PC-9 (cell line): ENCODE measurements at regions not wholly inside any gene's neighbourhood (a gene's known extent, or its start where the extent isn't known, plus 50 kb on each side); places are given as distances from the start of the nearest gene placed in this dataset.

Experiments used
- CTCF ChIP-seq: fragments of 200-600 bp; sonication (generic); conservative IDR thresholded peaks from 2 replicates; pipeline ENCODE4 v1.6.1; 2017; ENCODE audit warnings: mixed run types, antibody characterized with exemption, mild to moderate bottlenecking, moderate library complexity
- EZH2 ChIP-seq: fragments of 200-600 bp; sonication (generic); IDR thresholded peaks from 2 replicates; pipeline ENCODE4 v1.8.0; 2017; ENCODE audit warnings: antibody characterized with exemption, low read depth

GRCh38 chr11:116603728-116604323, 169.0 kb downstream of the BUD13 start:
- TF ChIP-seq EZH2 (no peak), CTCF (no peak)
